ENCODE measurements at regions not wholly inside any gene's neighbourhood (a gene's known extent, or its start where the extent isn't known, plus 50 kb on each side); places are given as distances from the start of the nearest gene placed in this dataset.
"Not testable (repeated sequence)": the region's sequence is repeated elsewhere in the genome, so short reads cannot be mapped to it uniquely, and the experiment has no call there.

- peak; percentile 85 for TF ChIP-seq PRDM6 (tag by site-specific recombination; IDR thresholded peaks at IDR 0.05)
These were observed 174.5 kb downstream of the CD83 start (continued) for GRCh38 chr6:14292119-14292518.

- Histone ChIP-seq H3K9me3 (ENCODE audit: control insufficient read depth, insufficient read depth, low read depth, low read length) (no peaks in the 10 kb centered on the region), H3K36me3 (ENCODE audit: control insufficient read depth in 2 of 2, insufficient read depth in 1 of 2, low read length in 2 of 2) (no peaks in the 10 kb centered on the region), H3K4me1 (ENCODE audit: control insufficient read depth, insufficient read depth, low read length) (peaks cover 6% of the 10 kb centered on the region; the same call in 1 of the 2 replicates), H3K27ac (ENCODE audit: extremely low read depth, low read depth, low read length) (no peak overlapping the region), H3K4me3 (ENCODE audit: low read depth, low read length) (no peak overlapping the region)
- ChIA-PET POLR2A (no interaction called here), CTCF (no interaction called here)
- TF ChIP-seq ZSCAN30 (tag by site-specific recombination; IDR thresholded peaks at IDR 0.05) (no peak), ZNF623 (tag by site-specific recombination; IDR thresholded peaks at IDR 0.05) (no peak), ZNF174 (tag by site-specific recombination; IDR thresholded peaks at IDR 0.05) (no peak), ZNF555 (tag by site-specific recombination; conservative IDR thresholded peaks at IDR 0.05) (no peak), GFI1B (tag by site-specific recombination; IDR thresholded peaks at IDR 0.05) (no peak), SP2 (tag by site-specific recombination; IDR thresholded peaks at IDR 0.05) (no peak), ZNF274 (IDR thresholded peaks at IDR 0.05; ENCODE audit: low read length) (no peak), ZNF274 (tag by site-specific recombination; IDR thresholded peaks at IDR 0.05; ENCODE audit: borderline replicate concordance) (no peak), INSM2 (tag by site-specific recombination; IDR thresholded peaks at IDR 0.05) (no peak), PRDM10 (tag by site-specific recombination; IDR thresholded peaks at IDR 0.05) (no peak), BCL6B (tag by site-specific recombination; IDR thresholded peaks at IDR 0.05) (no peak), ZXDB (tag by site-specific recombination; IDR thresholded peaks at IDR 0.05) (no peak), ZNF473 (tag by site-specific recombination; IDR thresholded peaks at IDR 0.05) (no peak), ZNF785 (tag by site-specific recombination; IDR thresholded peaks at IDR 0.05) (no peak), SP7 (tag by site-specific recombination; IDR thresholded peaks at IDR 0.05) (no peak)
These were observed 176.8 kb downstream of the CD83 start for GRCh38 chr6:14294270-14294951.

GRCh38 chr6:14296698-14297097 is 179.1 kb downstream of the CD83 start:
- CTCF ChIA-PET; H3K4me1 ChIP-seq (ENCODE audit: control insufficient read depth, insufficient read depth, low read length); H3K9me3 ChIP-seq (ENCODE audit: control insufficient read depth, insufficient read depth, low read depth, low read length); H3K36me3 ChIP-seq (ENCODE audit: control insufficient read depth in 2 of 2, insufficient read depth in 1 of 2, low read length in 2 of 2); H3K4me3 ChIP-seq (ENCODE audit: low read depth, low read length); H3K27ac ChIP-seq (ENCODE audit: extremely low read depth, low read depth, low read length): not testable (repeated sequence)
- POLR2A ChIA-PET, result interaction anchor here (0.6 kb wide), 1 partner anchor 106 kb away, joined by 3 read pairs; no protein-coding TSS in a partner anchor

- H3K36me3 ChIP-seq (ENCODE audit: control insufficient read depth in 2 of 2, insufficient read depth in 1 of 2, low read length in 2 of 2); H3K4me3 ChIP-seq (ENCODE audit: low read depth, low read length); H3K4me1 ChIP-seq (ENCODE audit: control insufficient read depth, insufficient read depth, low read length); POLR2A ChIA-PET; CTCF ChIA-PET; H3K9me3 ChIP-seq (ENCODE audit: control insufficient read depth, insufficient read depth, low read depth, low read length); H3K27ac ChIP-seq (ENCODE audit: extremely low read depth, low read depth, low read length): not testable (repeated sequence)
These were observed 179.5 kb downstream of the CD83 start for GRCh38 chr6:14297118-14297517.

GRCh38 chr6:14300189-14300588 is 182.6 kb downstream of the CD83 start:
- CTCF ChIA-PET, result not testable (repeated sequence)

More at GRCh38 chr6:14300189-14300588, 182.6 kb downstream of the CD83 start:
- POLR2A ChIA-PET; H3K27ac ChIP-seq (ENCODE audit: extremely low read depth, low read depth, low read length); H3K4me1 ChIP-seq (ENCODE audit: control insufficient read depth, insufficient read depth, low read length); H3K4me3 ChIP-seq (ENCODE audit: low read depth, low read length); H3K9me3 ChIP-seq (ENCODE audit: control insufficient read depth, insufficient read depth, low read depth, low read length); H3K36me3 ChIP-seq (ENCODE audit: control insufficient read depth in 2 of 2, insufficient read depth in 1 of 2, low read length in 2 of 2): not testable (repeated sequence)
